BJ (cell line): ENCODE measurements at regions not wholly inside any gene's neighbourhood (a gene's known extent, or its start where the extent isn't known, plus 50 kb on each side); places are given as distances from the start of the nearest gene placed in this dataset.

Experiments used
- CTCF ChIA-PET: fragments of 350-600 bp; formaldehyde crosslinking; extraction: SDS; loops from one replicate; lab custom pipeline; 2021; ENCODE audit warnings: antibody characterized with exemption, inconsistent platforms; lab: Yijun Ruan, JAX
- POLR2A ChIA-PET: fragments of 300-600 bp; sonication (Branson Sonifier 250); formaldehyde crosslinking; extraction: SDS; loops from one replicate; lab custom pipeline; 2021; ENCODE audit warnings: antibody characterized with exemption; lab: Charles Lee
- DNase-seq: peaks from one replicate; pipeline ENCODE4 v3.0.0-alpha.2; 2011; ENCODE audit warnings: low read depth
- H3K27me3 ChIP-seq: 2 replicates; pipeline ENCODE4 v1.6.0; 2011; ENCODE audit warnings: low read length; ENCODE audit not compliant: control insufficient read depth, insufficient read depth
- H3K36me3 ChIP-seq: 2 replicates; pipeline ENCODE4 v1.5.1; 2011; ENCODE audit warnings: low read length; ENCODE audit not compliant: control insufficient read depth, insufficient read depth
- H3K4me3 ChIP-seq: 2 replicates; pipeline ENCODE4 v1.5.1; 2011; ENCODE audit warnings: low read depth, mild to moderate bottlenecking, control low read depth, low read length
- TF ChIP-seq, protein P1 (sequence below): IDR thresholded peaks from 2 replicates; pipeline ENCODE4 v1.5.1; 2011; ENCODE audit warnings: low read depth, mild to moderate bottlenecking, control low read depth, inconsistent platforms, low read length, moderate library complexity; ENCODE audit not compliant: insufficient read depth

DNA sequence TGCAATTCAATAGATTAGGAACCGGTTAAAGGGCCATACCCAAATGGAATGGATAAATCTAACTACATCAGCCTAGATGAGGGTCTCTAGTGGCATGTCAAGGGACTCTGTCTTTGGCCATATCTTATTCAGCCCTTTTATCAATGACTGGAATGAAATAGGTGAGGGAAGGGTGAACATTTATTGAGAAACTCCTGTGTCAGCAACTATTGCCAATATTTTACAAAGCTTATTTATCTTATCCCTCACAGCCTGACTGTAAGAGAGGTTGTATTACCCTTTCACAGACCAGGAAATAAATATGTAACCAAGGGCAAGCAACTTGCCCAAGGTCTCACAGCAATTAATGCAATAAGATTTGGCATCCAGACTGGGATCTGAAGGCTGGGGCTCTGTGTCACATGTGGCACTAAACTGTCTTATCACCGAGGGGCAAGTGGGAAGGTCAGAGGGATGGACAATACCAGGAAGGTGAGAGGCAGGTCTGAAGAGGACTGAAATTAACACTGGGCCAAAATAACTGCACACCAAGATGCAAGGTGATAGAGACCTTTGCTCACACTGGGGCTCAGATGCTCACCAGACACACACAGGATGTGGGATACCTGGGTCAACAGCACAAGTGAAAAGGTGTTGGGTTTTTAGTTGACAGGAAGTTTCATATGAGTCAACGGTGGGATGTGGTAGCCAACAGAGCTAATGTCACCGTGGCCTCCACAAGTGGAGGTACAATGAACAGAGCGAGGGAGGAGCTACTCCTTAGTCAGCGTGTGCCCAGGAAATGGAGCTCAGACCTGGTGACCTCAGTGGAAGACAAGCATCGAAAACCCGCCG is 261.3 kb downstream of the RPLP1 start:
- CTCF ChIA-PET, result no interaction called here
- H3K4me3 ChIP-seq, result no peak overlapping the region
- POLR2A ChIA-PET, result no interaction called here
- no peak for DNase-seq
- peaks cover 2% of the 10 kb centered on the region; the same call in 1 of the 2 replicates for H3K27me3 ChIP-seq
- H3K36me3 ChIP-seq, result no peaks in the 10 kb centered on the region
- TF ChIP-seq, protein P1, sequence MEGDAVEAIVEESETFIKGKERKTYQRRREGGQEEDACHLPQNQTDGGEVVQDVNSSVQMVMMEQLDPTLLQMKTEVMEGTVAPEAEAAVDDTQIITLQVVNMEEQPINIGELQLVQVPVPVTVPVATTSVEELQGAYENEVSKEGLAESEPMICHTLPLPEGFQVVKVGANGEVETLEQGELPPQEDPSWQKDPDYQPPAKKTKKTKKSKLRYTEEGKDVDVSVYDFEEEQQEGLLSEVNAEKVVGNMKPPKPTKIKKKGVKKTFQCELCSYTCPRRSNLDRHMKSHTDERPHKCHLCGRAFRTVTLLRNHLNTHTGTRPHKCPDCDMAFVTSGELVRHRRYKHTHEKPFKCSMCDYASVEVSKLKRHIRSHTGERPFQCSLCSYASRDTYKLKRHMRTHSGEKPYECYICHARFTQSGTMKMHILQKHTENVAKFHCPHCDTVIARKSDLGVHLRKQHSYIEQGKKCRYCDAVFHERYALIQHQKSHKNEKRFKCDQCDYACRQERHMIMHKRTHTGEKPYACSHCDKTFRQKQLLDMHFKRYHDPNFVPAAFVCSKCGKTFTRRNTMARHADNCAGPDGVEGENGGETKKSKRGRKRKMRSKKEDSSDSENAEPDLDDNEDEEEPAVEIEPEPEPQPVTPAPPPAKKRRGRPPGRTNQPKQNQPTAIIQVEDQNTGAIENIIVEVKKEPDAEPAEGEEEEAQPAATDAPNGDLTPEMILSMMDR, result no peak

DNA sequence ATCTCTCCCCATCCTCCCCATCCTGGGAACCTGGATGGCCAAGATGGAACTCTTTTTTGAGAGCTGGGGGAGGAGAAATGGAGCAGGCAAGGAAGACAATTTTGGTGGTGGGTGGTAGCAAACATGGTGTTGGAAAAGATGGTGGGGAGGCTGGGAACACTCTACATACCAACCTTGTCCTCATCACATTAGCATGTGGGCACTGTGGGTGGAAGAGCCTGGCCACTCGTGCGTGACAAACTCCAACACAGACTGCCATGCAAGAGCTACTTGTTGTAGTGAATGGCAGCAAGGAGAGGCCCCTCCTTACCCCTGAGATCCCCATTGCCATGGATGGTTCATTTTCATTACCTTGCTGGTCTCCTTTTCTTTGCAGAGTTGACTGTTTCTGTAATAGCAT is 262.6 kb downstream of the RPLP1 start:
- ChIA-PET POLR2A (no interaction called here), CTCF (no interaction called here)
- TF ChIP-seq, protein P1, result no peak
- H3K27me3 ChIP-seq, result peaks cover 2% of the 10 kb centered on the region; the same call in 1 of the 2 replicates
- DNase-seq, result no peak
- H3K36me3 ChIP-seq, result no peaks in the 10 kb centered on the region
- H3K4me3 ChIP-seq, result no peak overlapping the region

DNA sequence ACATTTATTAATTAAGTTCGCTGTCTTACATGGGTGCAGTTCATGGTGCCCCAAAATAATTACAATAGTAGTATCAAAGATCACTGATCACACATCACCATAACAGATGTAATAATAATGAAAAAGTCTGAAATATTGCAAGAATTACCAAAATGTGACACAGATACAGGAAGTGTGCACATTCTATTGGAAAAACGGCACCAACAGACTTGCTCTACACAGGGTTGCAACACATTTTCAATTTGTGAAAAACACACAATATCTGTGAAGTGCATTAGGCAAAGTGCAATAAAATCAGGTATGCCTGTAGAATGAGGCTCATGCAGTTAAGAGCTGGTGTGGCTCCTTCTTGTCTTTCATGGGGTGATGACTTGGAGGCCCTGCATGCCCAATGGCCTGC is 265.8 kb downstream of the RPLP1 start:
- no peak for DNase-seq
- ChIA-PET CTCF (no interaction called here), POLR2A (no interaction called here)
- Histone ChIP-seq H3K4me3 (no peak overlapping the region), H3K36me3 (no peaks in the 10 kb centered on the region), H3K27me3 (peaks cover 5% of the 10 kb centered on the region)
- TF ChIP-seq, protein P1, result no peak

DNA sequence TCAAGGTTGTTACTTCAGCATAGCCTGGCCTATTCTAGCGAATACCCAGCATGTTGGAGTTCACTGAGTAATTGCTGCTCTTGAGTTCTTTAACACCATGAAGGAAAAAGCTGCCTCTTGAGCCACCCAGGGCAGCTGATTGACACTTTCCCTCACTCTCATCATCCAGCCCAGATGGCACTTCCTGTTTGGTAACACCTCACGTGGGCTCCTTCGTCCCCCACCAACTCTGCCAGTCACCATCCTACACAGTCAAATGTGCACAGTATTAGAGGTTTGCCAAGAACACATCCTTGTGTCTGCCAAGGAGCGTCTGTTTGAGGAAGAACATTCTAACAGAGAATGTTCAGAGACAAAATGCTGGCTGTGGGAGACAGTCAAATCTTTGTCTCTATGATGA is 266.3 kb downstream of the RPLP1 start:
- ChIA-PET POLR2A (no interaction called here), CTCF (interaction anchor here (1.3 kb wide), 1 partner anchor 9 kb away, joined by 3 read pairs; no protein-coding TSS in a partner anchor)
- Histone ChIP-seq H3K27me3 (peaks cover 5% of the 10 kb centered on the region), H3K36me3 (no peaks in the 10 kb centered on the region), H3K4me3 (no peak overlapping the region)
- TF ChIP-seq, protein P1, result no peak
- DNase-seq, result no peak

DNA sequence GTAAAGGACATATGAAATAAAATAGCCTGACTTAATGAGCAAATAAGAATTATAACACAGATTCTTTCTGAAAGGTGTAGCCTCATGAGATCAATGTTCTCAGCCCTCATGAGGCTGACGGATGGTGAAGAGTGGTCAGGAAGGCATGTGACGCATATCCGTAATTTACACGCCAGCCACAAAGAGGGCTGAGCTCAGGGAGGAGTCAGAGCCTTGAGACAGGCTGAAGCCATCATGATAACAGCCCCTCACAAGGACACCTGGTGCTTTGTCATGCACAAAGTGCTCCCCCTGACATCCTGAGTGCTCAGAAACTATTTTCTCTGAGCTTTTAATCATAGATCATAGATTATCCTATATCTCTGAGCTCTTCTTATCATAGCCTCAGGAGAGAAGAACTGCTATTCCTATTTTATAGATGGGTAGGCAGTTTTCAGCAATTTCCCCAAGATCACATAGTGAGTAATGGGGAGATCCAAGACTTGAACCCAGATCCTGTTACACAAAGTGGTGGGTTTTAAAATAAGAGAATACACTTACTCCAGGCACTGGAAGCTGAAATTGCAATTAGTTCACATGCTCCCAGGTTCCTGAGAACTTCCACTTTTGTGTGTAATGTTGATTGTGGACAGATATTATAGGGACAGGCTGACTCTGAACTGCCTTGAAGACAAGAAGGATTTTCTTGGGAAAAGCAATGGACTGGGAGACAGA is 267.1 kb downstream of the RPLP1 start:
- CTCF ChIA-PET, result interaction anchor here (1.3 kb wide), 1 partner anchor 9 kb away, joined by 3 read pairs; no protein-coding TSS in a partner anchor
- DNase-seq, result no peak
- TF ChIP-seq, protein P1, result no peak

More for the DNA sequence above, 267.1 kb downstream of the RPLP1 start:
- H3K36me3 ChIP-seq, result no peaks in the 10 kb centered on the region
- H3K4me3 ChIP-seq, result no peak overlapping the region
- peaks cover 6% of the 10 kb centered on the region for H3K27me3 ChIP-seq
- POLR2A ChIA-PET, result no interaction called here
